ENCODE measurements at regions not wholly inside any gene's neighbourhood (a gene's known extent, or its start where the extent isn't known, plus 50 kb on each side); places are given as distances from the start of the nearest gene placed in this dataset.

DNA sequence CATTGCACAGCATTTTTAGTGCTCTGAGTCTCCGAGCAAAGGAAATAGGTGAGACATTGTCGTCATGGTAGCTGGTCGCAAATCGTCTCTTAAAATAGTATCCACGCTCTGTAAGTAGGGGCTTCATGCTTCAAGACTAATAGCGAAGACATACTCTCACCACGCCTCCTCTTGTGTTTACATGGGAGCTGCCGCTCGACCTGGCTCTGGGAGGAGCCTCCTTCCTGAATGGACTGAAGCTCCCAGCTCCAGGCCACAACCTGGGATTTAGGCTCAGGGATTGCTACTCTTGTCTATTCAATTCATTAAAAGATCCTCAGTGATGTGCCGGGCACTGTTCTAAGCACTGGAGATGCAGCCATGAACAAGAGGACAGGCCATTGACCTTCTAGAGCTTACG is 196.1 kb upstream of the GALNT17 start:
- whole genome bisulfite sequencing, 2 experiments (ENCODE audit: low coverage in 1 of 2, low lambda C conversion rate in 2 of 2, missing lambda C conversion rate in 2 of 2): 29 to 33% methylated on average over 11 of the region's 11 CpGs
- H3K27ac ChIP-seq: no peak overlapping the region
- no peak overlapping the region for H3K4me3 ChIP-seq
- no peaks in the 10 kb centered on the region for H3K9me3 ChIP-seq (ENCODE audit: low read depth)
- no peaks in the 10 kb centered on the region for H3K36me3 ChIP-seq (ENCODE audit: low read depth)
- no peak overlapping the region for H3K4me2 ChIP-seq (ENCODE audit: unreplicated experiment)
- H3K27me3 ChIP-seq (replicated peaks; ENCODE audit: insufficient read depth): no peaks in the 10 kb centered on the region
- no peaks in the 10 kb centered on the region for H3K79me2 ChIP-seq (ENCODE audit: insufficient read depth)
- in situ Hi-C loops (cut with MboI): no loop called here
- H3K9ac ChIP-seq: no peak overlapping the region
- H3K4me1 ChIP-seq (ENCODE audit: insufficient read depth): no peaks in the 10 kb centered on the region
- no peak for DNase-seq
- H3K9me2 ChIP-seq (ENCODE audit: insufficient read depth): no peaks in the 10 kb centered on the region
- no peaks in the 10 kb centered on the region for H4K20me1 ChIP-seq (ENCODE audit: insufficient read depth)
- no peaks in the 10 kb centered on the region for H3F3A ChIP-seq (ENCODE audit: insufficient read depth)
- TF ChIP-seq EZH2 (IDR thresholded peaks at IDR 0.05; ENCODE audit: insufficient read depth, poor library complexity, severe bottlenecking) (no peak), EZH2phosphoT487 (IDR thresholded peaks at IDR 0.05; ENCODE audit: insufficient read depth, low read depth) (no peak)
- H2AFZ ChIP-seq: no peak overlapping the region

DNA sequence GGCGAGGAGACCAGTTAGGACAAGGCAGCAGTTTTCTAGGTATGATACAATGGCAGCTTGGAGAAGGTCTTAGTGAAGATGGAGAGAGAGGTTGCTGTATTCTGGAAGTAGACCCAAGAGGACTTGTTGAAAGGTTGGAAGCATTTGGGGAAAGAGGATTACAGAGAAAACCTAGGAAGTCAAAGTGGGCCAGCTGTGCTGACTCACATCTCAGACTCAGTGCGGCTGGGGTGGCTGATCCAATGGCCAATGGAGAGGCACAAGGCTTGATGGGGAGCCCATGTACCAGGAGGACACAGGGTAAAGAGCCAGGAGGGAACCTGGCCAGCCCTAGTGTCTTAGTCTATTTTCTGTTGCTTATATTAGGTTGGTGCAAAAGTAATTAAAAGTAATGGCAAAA is 194.5 kb upstream of the GALNT17 start:
- Histone ChIP-seq H3K79me2 (ENCODE audit: insufficient read depth) (no peaks in the 10 kb centered on the region), H3K4me2 (ENCODE audit: unreplicated experiment) (no peak overlapping the region), H2AFZ (no peak overlapping the region), H3K36me3 (ENCODE audit: low read depth) (no peaks in the 10 kb centered on the region), H4K20me1 (ENCODE audit: insufficient read depth) (no peaks in the 10 kb centered on the region), H3K9ac (no peak overlapping the region), H3K27ac (no peak overlapping the region), H3F3A (ENCODE audit: insufficient read depth) (no peaks in the 10 kb centered on the region), H3K9me3 (ENCODE audit: low read depth) (no peaks in the 10 kb centered on the region), H3K4me1 (ENCODE audit: insufficient read depth) (no peaks in the 10 kb centered on the region), H3K27me3 (replicated peaks; ENCODE audit: insufficient read depth) (no peaks in the 10 kb centered on the region), H3K4me3 (no peak overlapping the region), H3K9me2 (ENCODE audit: insufficient read depth) (no peaks in the 10 kb centered on the region)
- 37% methylated on average over 2 of the region's 2 CpGs for WGBS, 2 experiments (ENCODE audit: low coverage in 1 of 2, low lambda C conversion rate in 2 of 2, missing lambda C conversion rate in 2 of 2)
- in situ Hi-C loops (cut with MboI): no loop called here
- TF ChIP-seq EZH2phosphoT487 (IDR thresholded peaks at IDR 0.05; ENCODE audit: insufficient read depth, low read depth): no peak
- TF ChIP-seq EZH2 (IDR thresholded peaks at IDR 0.05; ENCODE audit: insufficient read depth, poor library complexity, severe bottlenecking): no peak
- DNase-seq: no peak

DNA sequence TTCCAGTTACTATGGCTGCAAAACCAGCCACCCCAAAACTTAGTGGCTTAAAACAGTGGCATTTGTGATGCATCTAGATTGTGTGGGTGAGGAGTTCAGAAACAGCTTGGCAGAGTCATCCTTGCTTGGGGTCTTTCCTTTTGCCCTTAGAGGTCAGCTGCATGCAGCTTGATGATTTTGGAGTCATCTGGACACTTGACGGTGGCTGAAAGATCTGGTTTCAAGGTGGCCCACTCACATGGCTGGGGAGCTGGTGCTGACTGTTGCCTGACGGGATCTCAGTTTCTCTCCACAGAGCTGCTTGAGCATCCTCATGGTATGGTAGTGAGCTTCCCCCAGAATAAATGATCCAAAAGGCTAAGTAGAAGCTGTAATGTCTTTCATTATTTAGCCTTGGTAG is 191.3 kb upstream of the GALNT17 start:
- H4K20me1 ChIP-seq (ENCODE audit: insufficient read depth): no peaks in the 10 kb centered on the region
- no peaks in the 10 kb centered on the region for H3K9me3 ChIP-seq (ENCODE audit: low read depth)
- no peaks in the 10 kb centered on the region for H3F3A ChIP-seq (ENCODE audit: insufficient read depth)
- H3K4me2 ChIP-seq (ENCODE audit: unreplicated experiment): no peak overlapping the region
- TF ChIP-seq EZH2 (IDR thresholded peaks at IDR 0.05; ENCODE audit: insufficient read depth, poor library complexity, severe bottlenecking) (no peak), EZH2phosphoT487 (IDR thresholded peaks at IDR 0.05; ENCODE audit: insufficient read depth, low read depth) (no peak)
- no peaks in the 10 kb centered on the region for H3K9me2 ChIP-seq (ENCODE audit: insufficient read depth)
- no peak overlapping the region for H3K27ac ChIP-seq
- in situ Hi-C loops (cut with MboI): no loop called here
- no peak for DNase-seq
- 8 to 14% methylated on average over 2 of the region's 2 CpGs for WGBS, 2 experiments (ENCODE audit: low coverage in 1 of 2, low lambda C conversion rate in 2 of 2, missing lambda C conversion rate in 2 of 2)
- H3K79me2 ChIP-seq (ENCODE audit: insufficient read depth): no peaks in the 10 kb centered on the region
- no peak overlapping the region for H3K9ac ChIP-seq
- no peaks in the 10 kb centered on the region for H3K36me3 ChIP-seq (ENCODE audit: low read depth)
- H3K4me1 ChIP-seq (ENCODE audit: insufficient read depth): no peaks in the 10 kb centered on the region
- no peak overlapping the region for H2AFZ ChIP-seq
- no peaks in the 10 kb centered on the region for H3K27me3 ChIP-seq (replicated peaks; ENCODE audit: insufficient read depth)
- no peak overlapping the region for H3K4me3 ChIP-seq

DNA sequence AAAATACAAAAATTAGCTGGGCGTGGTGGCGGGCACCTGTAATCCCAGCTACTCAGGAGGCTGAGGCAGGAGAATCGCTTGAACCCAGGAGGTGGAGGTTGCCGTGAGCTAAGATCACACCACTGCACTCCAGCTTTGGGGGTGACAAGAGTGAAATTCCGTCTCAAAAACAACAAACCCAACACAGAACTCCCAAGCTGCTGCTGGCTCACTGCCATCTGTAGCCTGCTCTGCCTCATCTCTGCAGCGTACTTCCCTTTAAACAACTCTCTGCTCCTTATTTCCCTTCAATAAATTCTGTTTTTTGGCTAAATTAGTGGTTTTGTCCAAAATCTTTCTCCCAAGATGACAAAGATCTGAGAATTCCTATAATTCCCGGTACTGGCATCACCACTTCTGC is 189.2 kb upstream of the GALNT17 start:
- H3K79me2 ChIP-seq (ENCODE audit: insufficient read depth): no peaks in the 10 kb centered on the region
- DNase-seq: no peak
- H3K27ac ChIP-seq: no peak overlapping the region
- no peaks in the 10 kb centered on the region for H3K9me3 ChIP-seq (ENCODE audit: low read depth)
- TF ChIP-seq EZH2phosphoT487 (IDR thresholded peaks at IDR 0.05; ENCODE audit: insufficient read depth, low read depth): no peak
- no peak for TF ChIP-seq EZH2 (IDR thresholded peaks at IDR 0.05; ENCODE audit: insufficient read depth, poor library complexity, severe bottlenecking)
- H3K27me3 ChIP-seq (replicated peaks; ENCODE audit: insufficient read depth): no peaks in the 10 kb centered on the region
- 37 to 40% methylated on average over 7 of the region's 7 CpGs for WGBS, 2 experiments (ENCODE audit: low coverage in 1 of 2, low lambda C conversion rate in 2 of 2, missing lambda C conversion rate in 2 of 2)
- no peak overlapping the region for H3K9ac ChIP-seq
- no peaks in the 10 kb centered on the region for H3K9me2 ChIP-seq (ENCODE audit: insufficient read depth)
- no peaks in the 10 kb centered on the region for H3F3A ChIP-seq (ENCODE audit: insufficient read depth)
- in situ Hi-C loops (cut with MboI): no loop called here
- no peak overlapping the region for H3K4me3 ChIP-seq
- H2AFZ ChIP-seq: no peak overlapping the region
- no peaks in the 10 kb centered on the region for H3K36me3 ChIP-seq (ENCODE audit: low read depth)
- no peaks in the 10 kb centered on the region for H4K20me1 ChIP-seq (ENCODE audit: insufficient read depth)
- no peaks in the 10 kb centered on the region for H3K4me1 ChIP-seq (ENCODE audit: insufficient read depth)
- H3K4me2 ChIP-seq (ENCODE audit: unreplicated experiment): no peak overlapping the region

DNA sequence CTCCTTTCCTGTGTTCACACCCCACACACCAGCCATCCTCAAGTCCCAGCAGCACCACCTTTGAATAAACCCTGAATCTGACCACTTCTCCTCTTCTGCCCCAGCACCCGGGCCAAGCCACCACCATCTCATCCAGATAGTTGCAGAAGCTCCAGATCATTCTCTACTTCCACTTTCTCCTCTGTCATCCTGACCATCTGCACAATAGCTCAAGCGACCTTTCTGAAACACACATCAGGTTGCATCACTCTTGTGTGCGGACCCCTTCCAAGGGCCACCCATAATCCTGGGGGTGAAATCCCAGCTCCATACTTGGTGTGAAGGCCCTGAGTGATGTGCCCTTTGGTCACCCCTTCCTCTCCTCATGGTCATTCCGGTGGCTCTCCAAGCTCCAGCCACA is 187.4 kb upstream of the GALNT17 start:
- Histone ChIP-seq H3K9me3 (ENCODE audit: low read depth) (no peaks in the 10 kb centered on the region), H2AFZ (no peak overlapping the region), H3K36me3 (ENCODE audit: low read depth) (no peaks in the 10 kb centered on the region), H3F3A (ENCODE audit: insufficient read depth) (no peaks in the 10 kb centered on the region), H3K9ac (no peak overlapping the region), H3K4me3 (no peak overlapping the region), H3K4me2 (ENCODE audit: unreplicated experiment) (no peak overlapping the region), H3K27me3 (replicated peaks; ENCODE audit: insufficient read depth) (no peaks in the 10 kb centered on the region), H4K20me1 (ENCODE audit: insufficient read depth) (no peaks in the 10 kb centered on the region), H3K79me2 (ENCODE audit: insufficient read depth) (no peaks in the 10 kb centered on the region), H3K27ac (no peak overlapping the region), H3K9me2 (ENCODE audit: insufficient read depth) (no peaks in the 10 kb centered on the region), H3K4me1 (ENCODE audit: insufficient read depth) (no peaks in the 10 kb centered on the region)
- TF ChIP-seq EZH2phosphoT487 (IDR thresholded peaks at IDR 0.05; ENCODE audit: insufficient read depth, low read depth): no peak
- no peak for TF ChIP-seq EZH2 (IDR thresholded peaks at IDR 0.05; ENCODE audit: insufficient read depth, poor library complexity, severe bottlenecking)
- in situ Hi-C loops (cut with MboI): no loop called here
- DNase-seq: no peak
- 26 to 30% methylated on average over 4 of the region's 4 CpGs for WGBS, 2 experiments (ENCODE audit: low coverage in 1 of 2, low lambda C conversion rate in 2 of 2, missing lambda C conversion rate in 2 of 2)

All from GM23248 (cell line).